Erythroblast (primary cell): ENCODE measurements at regions not wholly inside any gene's neighbourhood (a gene's known extent, or its start where the extent isn't known, plus 50 kb on each side); places are given as distances from the start of the nearest gene placed in this dataset.

Source experiments
- GATA1 ChIP-seq: IDR thresholded peaks from 2 replicates; pipeline ENCODE4 v1.6.1; 2011; ENCODE audit warnings: low read depth, mild to moderate bottlenecking, control low read depth, low read length, moderate library complexity
- POLR2A ChIP-seq: IDR thresholded peaks from 2 replicates; pipeline ENCODE4 v1.6.1; 2011; ENCODE audit warnings: mild to moderate bottlenecking, low read length

- TF ChIP-seq POLR2A: no peak
- TF ChIP-seq GATA1: no peak
These were observed 80.7 kb upstream of the CES5A start for GRCh38 chr16:55955845-55956244.
